Midbrain (tissue), 1 donor: ENCODE measurements at regions not wholly inside any gene's neighbourhood (a gene's known extent, or its start where the extent isn't known, plus 50 kb on each side); places are given as distances from the start of the nearest gene placed in this dataset.

ENCODE experiments used
- DNase-seq: peaks from one replicate; lab custom pipeline; 2025; lab: John Stamatoyannopoulos, UW

DNA sequence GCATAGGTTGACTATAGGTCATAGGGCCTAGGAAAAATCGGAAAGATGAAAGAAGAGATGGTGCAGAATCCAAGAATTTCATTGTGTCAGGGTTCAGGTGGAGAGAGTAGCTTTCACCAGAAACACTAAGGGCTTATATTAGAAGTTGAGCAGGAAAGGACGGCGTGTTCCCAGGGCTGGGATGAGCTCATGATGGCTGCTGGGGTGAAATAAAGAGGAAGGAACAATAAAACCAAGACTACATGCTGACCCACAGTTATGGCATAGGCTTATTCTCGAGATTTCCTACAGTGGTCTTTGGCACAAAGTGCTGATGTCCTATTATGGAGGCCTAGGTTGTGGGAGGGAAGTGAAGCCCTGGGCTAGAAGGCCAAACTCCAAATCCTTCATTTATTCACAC lies 195.8 kb downstream of the PTEN start:
- no peak for DNase-seq

- no peak for DNase-seq
These were observed 197.3 kb downstream of the PTEN start for GRCh38 chr10:88060762-88061161.

DNA sequence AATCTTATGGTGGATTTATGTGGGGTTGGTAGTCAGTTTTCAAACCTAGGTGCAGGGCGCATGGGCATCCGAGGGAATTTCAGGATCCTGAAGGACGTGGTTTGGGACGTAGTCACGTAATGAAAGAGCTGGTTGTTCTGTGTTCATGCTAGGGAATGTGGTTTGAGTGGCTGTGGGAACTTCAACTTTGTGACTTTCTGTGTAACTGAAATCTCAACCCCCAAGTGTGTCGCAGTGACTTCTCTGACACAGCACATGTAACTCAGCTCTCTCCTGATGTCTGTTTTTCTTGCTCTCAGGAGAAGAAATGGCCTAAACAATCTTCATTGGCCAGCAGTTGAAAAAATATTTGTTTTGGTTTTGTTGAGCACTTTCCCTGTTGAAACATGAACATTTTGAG lies 199.0 kb downstream of the PTEN start:
- DNase-seq = no peak

GRCh38 chr10:88062798-88063472 lies 199.5 kb downstream of the PTEN start:
- no peak for DNase-seq

DNA sequence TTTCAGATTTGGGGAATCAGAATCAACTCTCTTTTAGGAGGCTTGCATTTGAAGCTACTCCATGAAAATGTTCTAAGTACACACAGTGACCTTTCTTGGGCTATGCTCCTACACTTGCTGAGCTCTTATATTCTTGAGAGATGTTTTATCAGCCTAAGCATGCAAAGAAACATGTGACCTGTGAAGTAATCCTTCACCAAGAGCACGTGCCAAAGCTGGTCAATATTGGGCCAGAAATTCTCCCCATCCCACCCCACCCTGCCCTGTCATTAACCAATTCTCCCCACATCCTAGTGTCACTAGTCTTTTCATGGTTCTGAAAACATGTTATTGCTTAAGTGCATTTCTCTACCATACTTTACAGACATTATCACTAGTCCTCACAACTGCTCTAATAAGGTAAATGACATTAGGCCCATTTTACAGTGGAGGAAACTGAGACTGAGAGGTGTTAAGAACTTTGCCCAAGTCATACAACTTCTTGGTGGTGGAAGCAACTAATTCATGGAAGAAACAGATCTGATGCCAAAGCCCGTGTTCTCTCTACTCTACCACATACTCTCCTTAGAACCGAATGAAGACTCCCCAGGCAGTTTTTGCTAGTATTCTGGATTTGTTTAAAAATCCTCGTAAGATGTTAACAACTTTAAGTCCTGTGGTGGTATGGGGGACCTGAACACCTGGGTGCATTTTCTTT lies 200.6 kb downstream of the PTEN start:
- no peak for DNase-seq

DNA sequence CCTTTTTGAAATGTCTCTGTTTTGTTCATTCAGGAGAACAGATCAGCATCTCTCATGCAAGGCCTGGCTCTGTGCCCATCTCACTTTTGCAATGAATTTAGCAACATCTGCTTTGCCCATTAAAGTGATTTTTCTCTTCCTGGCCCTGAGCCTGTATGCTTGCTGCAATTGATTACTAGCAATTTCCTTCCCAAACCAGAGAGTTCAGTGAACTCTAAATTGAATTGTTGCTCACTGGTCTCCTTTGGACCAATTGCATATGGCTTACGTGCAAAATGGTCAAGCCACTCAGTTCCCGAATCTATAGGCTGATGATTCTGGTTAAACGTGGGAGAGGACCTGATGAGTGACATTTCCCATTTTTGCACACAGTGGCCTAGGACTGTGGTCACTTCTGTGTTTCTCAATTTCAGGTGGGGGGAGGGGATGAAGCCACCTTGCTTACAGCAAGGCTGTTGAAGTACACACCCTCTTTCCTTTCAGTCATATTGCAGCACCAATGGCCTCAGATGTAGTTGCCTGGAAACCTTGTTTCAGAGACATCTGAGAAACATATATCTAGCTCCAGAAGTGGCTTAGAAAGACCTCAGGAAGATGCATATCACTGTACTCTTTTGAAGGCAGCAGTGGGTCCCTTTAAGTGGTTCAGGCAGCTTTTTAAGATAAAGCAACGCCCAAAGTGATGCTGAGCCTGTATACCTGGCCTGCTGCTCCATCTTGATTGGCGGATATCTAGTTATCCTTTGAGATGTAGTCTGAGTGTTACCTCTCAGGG lies 201.4 kb downstream of the PTEN start:
- no peak for DNase-seq

GRCh38 chr10:88065383-88066049 lies 202.1 kb downstream of the PTEN start:
- no peak for DNase-seq

DNA sequence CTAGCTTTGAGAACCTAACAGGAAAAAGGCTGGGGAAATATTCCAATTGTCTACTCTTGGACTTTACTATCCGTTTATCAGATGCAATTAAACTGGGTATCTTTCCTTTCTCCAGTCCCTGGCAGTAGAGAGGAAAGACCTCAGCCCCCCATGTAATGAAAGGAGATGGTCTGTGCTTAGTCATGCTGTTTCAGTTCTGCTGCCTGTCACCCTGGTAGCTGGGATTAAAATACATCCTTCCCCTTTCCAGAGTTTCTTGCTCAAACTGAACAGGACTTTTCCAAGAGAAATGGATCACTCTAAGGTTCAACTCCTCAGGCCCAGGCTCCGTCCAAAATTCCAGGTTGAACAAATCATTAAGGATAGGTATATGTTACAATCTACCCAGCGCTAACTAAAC lies 202.9 kb downstream of the PTEN start:
- DNase-seq = no peak

- peak; percentile 28 for DNase-seq
These were observed 203.5 kb downstream of the PTEN start for GRCh38 chr10:88066876-88067275.

GRCh38 chr10:88067737-88068136 lies 204.3 kb downstream of the PTEN start:
- DNase-seq = no peak

GRCh38 chr10:88069338-88069737 lies 205.9 kb downstream of the PTEN start:
- no peak for DNase-seq

DNA sequence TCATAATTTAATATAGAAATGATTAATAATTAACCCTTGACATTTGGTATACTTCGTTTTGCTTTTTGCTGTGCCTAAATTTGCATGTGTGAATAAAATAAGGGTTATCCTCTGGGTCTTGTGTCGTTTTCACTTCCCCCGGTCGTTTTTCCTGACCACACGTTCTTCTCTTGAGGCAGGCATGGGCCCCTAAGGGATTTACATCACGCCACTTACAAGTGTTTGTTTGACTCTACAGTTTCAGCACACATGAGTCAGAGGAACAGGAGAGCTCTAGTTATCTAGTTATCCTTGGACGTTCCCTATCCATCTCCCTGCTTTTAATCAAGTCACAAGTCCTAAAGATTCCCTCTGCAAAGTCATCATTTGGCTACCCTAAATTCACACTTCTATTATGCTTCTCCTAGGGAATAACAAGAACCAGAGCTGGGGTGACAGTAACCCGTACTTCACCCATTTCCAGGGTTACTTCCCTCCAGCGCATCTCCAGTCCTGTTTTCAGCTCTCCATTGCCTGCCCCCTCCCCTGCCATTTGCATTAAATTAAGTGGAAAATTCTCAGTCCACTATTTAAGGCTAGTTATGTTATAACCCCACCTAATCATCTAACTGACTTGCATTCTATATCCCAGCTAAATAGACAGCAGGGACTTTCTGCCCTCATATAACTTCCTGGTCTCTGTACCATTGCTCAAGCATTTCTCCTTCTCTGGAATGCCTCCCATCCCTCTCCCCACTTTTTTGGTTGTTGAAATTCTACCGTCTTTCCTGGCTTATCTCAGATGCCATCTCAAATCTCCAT lies 206.9 kb downstream of the PTEN start:
- DNase-seq = no peak

- no peak for DNase-seq
These were observed 208.5 kb downstream of the PTEN start for GRCh38 chr10:88071879-88072278.

GRCh38 chr10:88073682-88074081 lies 210.3 kb downstream of the PTEN start:
- no peak for DNase-seq

DNA sequence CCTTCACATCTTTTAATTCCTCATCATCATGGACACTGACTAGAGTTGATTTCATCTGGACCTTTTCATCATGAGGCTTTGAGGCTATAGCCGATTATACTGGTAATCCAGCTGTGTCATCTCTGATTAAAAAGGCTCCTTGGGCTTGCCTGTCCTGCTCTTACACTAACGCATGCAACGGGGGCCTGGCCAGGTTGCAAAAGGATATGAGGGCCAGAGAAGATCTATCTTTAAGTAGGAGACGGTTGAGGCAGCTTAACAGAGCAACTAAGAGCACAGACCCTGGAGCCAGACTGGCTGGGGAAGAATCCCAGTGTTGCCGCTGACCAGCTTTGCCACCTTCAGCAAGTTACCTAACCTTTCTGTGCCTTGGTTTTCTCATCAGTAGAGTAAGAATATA lies 211.5 kb downstream of the PTEN start:
- no peak for DNase-seq

DNA sequence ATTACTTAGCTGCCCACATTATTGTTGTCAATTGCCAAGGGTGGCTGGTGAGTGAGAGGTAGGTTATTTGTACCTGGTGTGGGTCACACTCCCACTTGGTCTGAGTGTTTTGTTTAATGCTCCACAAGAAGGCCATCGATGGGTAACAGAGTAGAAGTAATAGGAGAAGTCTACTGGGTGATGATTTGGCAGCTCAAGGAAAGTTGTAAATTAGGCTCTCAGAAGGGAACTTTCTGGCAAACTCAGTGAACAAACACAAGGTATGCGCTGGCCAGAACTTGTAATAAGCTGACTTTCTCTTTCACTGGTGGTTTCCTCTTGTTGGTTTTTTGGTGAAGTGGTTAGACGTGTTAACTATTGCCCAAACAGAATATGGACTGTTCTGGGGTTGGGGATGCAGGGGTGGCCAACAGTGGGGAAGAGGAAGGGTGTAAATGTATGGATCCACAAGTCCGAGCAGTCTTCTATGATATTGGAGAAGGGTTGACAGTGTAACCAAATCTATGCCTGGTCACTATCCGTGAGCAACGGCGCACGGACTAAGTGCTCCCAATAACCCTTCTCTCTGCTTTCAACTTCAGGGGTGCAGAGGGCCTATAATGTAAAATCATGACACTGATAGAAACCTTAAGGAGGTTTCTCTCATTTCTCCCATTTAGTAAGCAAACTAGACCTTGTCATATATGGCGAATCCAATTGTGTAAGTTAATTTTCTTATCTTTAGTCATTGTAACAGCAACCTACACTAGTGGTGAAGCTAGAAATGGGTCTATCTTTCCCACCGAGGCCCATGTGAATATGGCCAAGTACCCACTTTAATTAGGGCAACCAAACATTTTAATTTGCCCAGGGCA lies 212.8 kb downstream of the PTEN start:
- DNase-seq = no peak

DNA sequence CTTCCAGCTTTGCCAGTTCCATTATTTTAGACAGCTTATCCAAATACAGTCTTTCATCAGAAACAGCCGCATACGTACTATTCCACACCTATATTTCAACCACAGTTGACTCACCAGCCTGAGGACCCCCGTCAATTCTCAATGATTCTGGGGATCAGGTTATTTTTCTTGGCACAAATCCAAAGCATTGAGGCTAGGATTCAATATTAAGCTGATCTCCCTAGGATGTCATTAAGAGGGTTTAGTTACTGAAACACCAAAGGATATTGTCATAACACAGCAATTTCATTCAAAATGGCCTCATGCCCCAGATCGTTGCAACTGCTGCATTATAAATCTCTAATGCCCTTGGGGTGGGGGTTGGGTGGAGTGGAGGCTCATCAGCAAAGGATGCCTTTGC lies 214.6 kb downstream of the PTEN start:
- DNase-seq = no peak

- DNase-seq = no peak
These were observed 216.8 kb downstream of the PTEN start for GRCh38 chr10:88080213-88080612.

- no peak for DNase-seq
These were observed 218.1 kb downstream of the PTEN start for GRCh38 chr10:88081457-88082054.

DNA sequence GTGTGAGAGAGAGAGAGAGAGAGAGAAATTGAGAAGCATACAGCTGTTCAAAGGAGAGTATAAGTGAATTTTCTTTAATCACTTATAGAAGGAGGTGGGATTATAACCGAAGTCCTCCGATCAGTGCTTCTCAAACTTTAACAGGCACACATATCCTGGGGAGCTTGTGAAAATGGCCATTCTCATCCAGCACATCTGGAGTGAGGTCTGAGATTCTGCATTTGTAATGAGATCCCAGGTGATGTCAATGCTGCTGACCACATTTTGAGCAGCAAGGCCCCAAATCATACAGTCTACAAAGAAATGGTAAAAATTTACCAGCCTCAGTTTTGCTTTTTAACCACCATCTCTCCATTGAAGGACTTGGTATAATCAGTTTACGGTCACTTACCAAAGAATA lies 219.0 kb downstream of the PTEN start:
- no peak for DNase-seq
